ENCODE measurements at regions not wholly inside any gene's neighbourhood (a gene's known extent, or its start where the extent isn't known, plus 50 kb on each side); places are given as distances from the start of the nearest gene placed in this dataset.
A peak's percentile ranks its signal among the peaks of the same experiment; 100 is the strongest.

DNA sequence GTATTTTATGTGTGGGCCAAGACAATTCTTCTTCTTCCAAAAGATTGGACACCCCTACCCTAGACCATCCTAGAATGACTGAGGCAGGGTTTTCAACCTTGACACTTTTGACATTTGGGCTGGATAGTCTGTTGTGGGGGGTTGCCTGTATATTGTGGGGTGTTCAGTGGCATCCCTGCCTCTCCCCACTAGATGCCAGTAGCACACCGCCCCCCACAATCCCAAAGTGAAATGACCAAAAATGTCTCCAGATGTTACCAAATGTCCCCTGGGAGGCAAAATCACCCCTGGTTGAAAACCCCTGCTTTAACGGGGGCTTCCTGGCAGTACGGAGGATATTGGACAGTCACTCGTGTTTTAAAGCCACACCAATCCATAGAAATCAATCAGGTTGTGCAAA is 219.6 kb downstream of the PHETA1 start:
- H3K36me3 ChIP-seq (ENCODE audit: control insufficient read depth in 2 of 4, insufficient read depth in 4 of 4, low read length in 3 of 4) = no peaks in the 10 kb centered on the region
- no peak overlapping the region for H3K4me3 ChIP-seq (ENCODE audit: extremely low read depth in 1 of 4, insufficient read depth in 2 of 4, low read depth in 3 of 4, low read length in 4 of 4)
- no peak overlapping the region for H2AK5ac ChIP-seq (ENCODE audit: low read depth, low read length)
- H3K9me3 ChIP-seq (ENCODE audit: insufficient read depth in 2 of 2, low read depth in 1 of 2, low read length in 1 of 2) = no peaks in the 10 kb centered on the region
- no peaks in the 10 kb centered on the region for H3K23me2 ChIP-seq (ENCODE audit: low read depth, low read length)
- H3K79me2 ChIP-seq (ENCODE audit: control insufficient read depth in 1 of 2, insufficient read depth in 2 of 2, low read length in 2 of 2) = no peaks in the 10 kb centered on the region
- no peak overlapping the region for H2BK15ac ChIP-seq (ENCODE audit: low read length)
- FAIRE-seq = no peak
- H4K20me1 ChIP-seq (replicated peaks in 1 of 2; ENCODE audit: control insufficient read depth in 1 of 2, insufficient read depth in 2 of 2, low read length in 2 of 2) = no peaks in the 10 kb centered on the region
- no peak overlapping the region for H4K91ac ChIP-seq (replicated peaks; ENCODE audit: insufficient read length, low read length)
- H3K4me2 ChIP-seq (ENCODE audit: insufficient read depth in 1 of 2, low read depth in 2 of 2, low read length in 2 of 2) = no peak overlapping the region
- H4K5ac ChIP-seq (ENCODE audit: insufficient read length, low read depth, low read length) = no peak overlapping the region
- CTCF ChIA-PET (ENCODE audit: partially characterized antibody) = interaction anchor here (0.6 to 1.6 kb wide), 4 partner anchors 15 to 212 kb away, joined by 3 to 5 read pairs (median 4); no protein-coding TSS in a partner anchor
- no peak overlapping the region for H4K8ac ChIP-seq (ENCODE audit: extremely low read depth, insufficient read depth, low read length)
- H2BK5ac ChIP-seq (ENCODE audit: low read depth, low read length) = no peak overlapping the region
- H3K79me1 ChIP-seq (ENCODE audit: low read depth, low read length) = no peaks in the 10 kb centered on the region
- no peak overlapping the region for H3K4ac ChIP-seq (replicated peaks; ENCODE audit: insufficient read length, low read depth, low read length)
- H3K14ac ChIP-seq (ENCODE audit: insufficient read length) = no peak overlapping the region
- 80% methylated on average over 4 of the region's 4 CpGs; no CpG with 5 or more reads in 1 of the 2 experiments for WGBS, 2 experiments (ENCODE audit: extremely low coverage in 1 of 2, insufficient coverage in 1 of 2, insufficient read length in 1 of 2, insufficient replicate concordance in 2 of 2, low coverage in 1 of 2, low lambda C conversion rate in 2 of 2, missing lambda C conversion rate in 1 of 2)
- TF ChIP-seq RAD21 (IDR thresholded peaks at IDR 0.05 in 1 of 2, conservative IDR thresholded peaks at IDR 0.05 in 1 of 2; ENCODE audit: low read depth in 2 of 2, low read length in 2 of 2) (peak; percentile 50 to 68), CBX5 (IDR thresholded peaks at IDR 0.05; ENCODE audit: low read depth, low read length) (no peak), BRCA1 (IDR thresholded peaks at IDR 0.05; ENCODE audit: low read depth, low read length) (no peak)
- TF ChIP-seq, protein P1, sequence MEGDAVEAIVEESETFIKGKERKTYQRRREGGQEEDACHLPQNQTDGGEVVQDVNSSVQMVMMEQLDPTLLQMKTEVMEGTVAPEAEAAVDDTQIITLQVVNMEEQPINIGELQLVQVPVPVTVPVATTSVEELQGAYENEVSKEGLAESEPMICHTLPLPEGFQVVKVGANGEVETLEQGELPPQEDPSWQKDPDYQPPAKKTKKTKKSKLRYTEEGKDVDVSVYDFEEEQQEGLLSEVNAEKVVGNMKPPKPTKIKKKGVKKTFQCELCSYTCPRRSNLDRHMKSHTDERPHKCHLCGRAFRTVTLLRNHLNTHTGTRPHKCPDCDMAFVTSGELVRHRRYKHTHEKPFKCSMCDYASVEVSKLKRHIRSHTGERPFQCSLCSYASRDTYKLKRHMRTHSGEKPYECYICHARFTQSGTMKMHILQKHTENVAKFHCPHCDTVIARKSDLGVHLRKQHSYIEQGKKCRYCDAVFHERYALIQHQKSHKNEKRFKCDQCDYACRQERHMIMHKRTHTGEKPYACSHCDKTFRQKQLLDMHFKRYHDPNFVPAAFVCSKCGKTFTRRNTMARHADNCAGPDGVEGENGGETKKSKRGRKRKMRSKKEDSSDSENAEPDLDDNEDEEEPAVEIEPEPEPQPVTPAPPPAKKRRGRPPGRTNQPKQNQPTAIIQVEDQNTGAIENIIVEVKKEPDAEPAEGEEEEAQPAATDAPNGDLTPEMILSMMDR (IDR thresholded peaks at IDR 0.05; ENCODE audit: control extremely low read depth in 1 of 3, insufficient read depth in 1 of 3, low read depth in 1 of 3, low read length in 3 of 3) = peak; percentile 20 to 46 (median 40); a peak in 3 of 4 replicates
- DNase-seq (ENCODE audit: low read depth in 1 of 2, low spot score in 2 of 2) = no peak
- no peak overlapping the region for H3K9ac ChIP-seq (replicated peaks in 1 of 4; ENCODE audit: extremely low read depth in 1 of 4, low read depth in 3 of 4, low read length in 3 of 4)
- H3K23ac ChIP-seq (ENCODE audit: insufficient read length) = no peak overlapping the region
- no peak overlapping the region for H2BK20ac ChIP-seq (ENCODE audit: low read length)
- POLR2A ChIA-PET (ENCODE audit: partially characterized antibody) = no interaction called here
- H3K18ac ChIP-seq (ENCODE audit: extremely low read depth, low read length) = no peak overlapping the region
- no peak overlapping the region for H2AFZ ChIP-seq (ENCODE audit: low read length)
- no peak overlapping the region for H2BK12ac ChIP-seq (ENCODE audit: low read depth, low read length)
- H3K56ac ChIP-seq (replicated peaks; ENCODE audit: insufficient read length, low read depth, low read length) = no peak overlapping the region
- H3K4me1 ChIP-seq (replicated peaks in 1 of 4; ENCODE audit: control insufficient read depth in 3 of 4, insufficient read depth in 4 of 4, low read length in 3 of 4) = peaks cover 2 to 11% (median 5%) of the 10 kb centered on the region in 4 experiments
- no peak overlapping the region for H2BK120ac ChIP-seq (replicated peaks; ENCODE audit: low read depth, low read length)
- H3K27me3 ChIP-seq (replicated peaks in 1 of 4; ENCODE audit: control insufficient read depth in 3 of 4, extremely low read depth in 1 of 4, insufficient read depth in 3 of 4, low read length in 3 of 4) = no peaks in the 10 kb centered on the region
- no peak overlapping the region for H3K27ac ChIP-seq (ENCODE audit: low read depth, low read length)
